Hematopoietic multipotent progenitor cell treated with erythropoietin and hydrocortisone succinate and interleukin-3 and kit ligand, for 15 days (in vitro differentiated cells): ENCODE measurements at regions not wholly inside any gene's neighbourhood (a gene's known extent, or its start where the extent isn't known, plus 50 kb on each side); places are given as distances from the start of the nearest gene placed in this dataset.

ENCODE experiments used
- DNase-seq: peaks from one replicate; pipeline ENCODE4 v3.0.0-alpha.2; 2015; ENCODE audit warnings: low spot score

GRCh38 chr12:88642675-88643431, 62.6 kb upstream of the KITLG start:
- no peak for DNase-seq

- DNase-seq, result no peak
These were observed 58.9 kb upstream of the KITLG start for GRCh38 chr12:88638966-88639760.

DNA sequence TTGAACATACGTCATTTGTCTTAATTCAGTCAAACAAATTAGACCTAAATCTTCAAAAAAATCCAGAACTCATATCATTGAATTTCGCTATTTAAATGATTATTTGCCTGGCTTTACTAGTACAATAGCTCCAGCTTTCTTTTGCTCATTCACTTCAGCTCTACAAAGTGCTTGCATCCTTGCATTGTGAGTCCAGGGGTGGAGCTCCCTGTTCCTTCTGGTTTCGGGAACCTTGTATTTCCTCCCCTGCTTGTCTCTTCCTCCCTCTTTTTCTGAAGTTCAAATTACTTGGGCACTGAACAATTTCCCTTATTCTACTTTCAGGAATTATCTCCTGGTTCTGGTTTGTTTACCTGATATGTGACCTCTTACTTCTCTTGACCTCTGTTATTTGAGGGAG, 58.1 kb upstream of the KITLG start:
- DNase-seq, result no peak

DNA sequence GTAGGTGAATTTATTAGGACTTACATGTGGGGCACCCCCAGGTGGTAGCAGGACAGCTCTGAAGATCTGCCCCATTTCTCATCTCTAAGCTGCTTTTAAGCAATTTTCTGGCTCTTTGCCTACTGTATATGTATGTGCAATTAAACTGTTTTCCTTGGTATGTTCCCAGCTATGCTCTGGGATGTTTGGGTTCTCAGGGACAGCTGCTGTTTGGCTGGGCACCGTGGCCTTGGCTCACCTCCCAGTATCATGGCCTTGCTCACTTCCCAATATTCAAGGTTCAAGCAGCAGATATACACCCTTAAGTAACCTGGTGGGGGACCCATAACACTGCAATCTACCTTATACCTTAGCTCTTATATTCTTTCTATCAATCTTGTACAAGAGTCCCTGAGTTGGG, 53.7 kb upstream of the KITLG start:
- DNase-seq, result no peak

DNA sequence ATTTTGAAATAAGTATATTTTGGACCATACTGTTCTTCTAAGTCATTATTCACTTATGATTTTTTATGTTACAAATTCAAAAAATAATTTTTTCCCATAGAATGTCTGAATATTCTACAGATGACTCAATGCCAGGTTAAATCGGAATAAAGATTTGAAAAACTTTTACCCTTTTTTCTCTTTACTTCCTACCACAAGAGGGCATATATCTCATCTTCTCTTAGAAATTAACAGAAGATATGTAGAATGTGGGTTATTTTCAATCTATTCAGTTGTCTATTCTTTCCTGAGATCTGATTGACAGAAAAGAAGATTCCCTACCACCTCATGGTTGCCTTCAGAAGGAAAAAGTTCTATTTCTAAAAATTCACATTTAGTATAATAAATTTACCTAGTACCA, 53.0 kb upstream of the KITLG start:
- DNase-seq, result no peak

GRCh38 chr12:88630561-88630960, 50.3 kb upstream of the KITLG start:
- no peak for DNase-seq
